T-helper 1 cell treated with Interleukin-12 subunit alpha and Interleukin-12 subunit beta and Interleukin-4 antibody, amounts not matched to agents 30 μg/mL and 1 μg/mL, for 36 hours (primary cell): ENCODE measurements at regions not wholly inside any gene's neighbourhood (a gene's known extent, or its start where the extent isn't known, plus 50 kb on each side); places are given as distances from the start of the nearest gene placed in this dataset.

Source experiments
- H3K27ac Mint-ChIP-seq: one replicate; pipeline ENCODE4 v1.8.0; 2021; ENCODE audit warnings: mild to moderate bottlenecking, mixed read lengths
- H3K27me3 Mint-ChIP-seq: one replicate; pipeline ENCODE4 v1.8.0; 2021; ENCODE audit warnings: low read depth, mixed read lengths
- H3K36me3 Mint-ChIP-seq: one replicate; pipeline ENCODE4 v1.8.0; 2021; ENCODE audit warnings: low read depth, mixed read lengths
- H3K4me1 Mint-ChIP-seq: one replicate; pipeline ENCODE4 v1.8.0; 2021; ENCODE audit warnings: low read depth, mixed read lengths
- H3K4me3 Mint-ChIP-seq: one replicate; pipeline ENCODE4 v1.8.0; 2021; ENCODE audit warnings: mild to moderate bottlenecking, moderate library complexity, mixed read lengths
- H3K9me3 Mint-ChIP-seq: one replicate; pipeline ENCODE4 v1.8.0; 2021; ENCODE audit warnings: mixed read lengths

DNA sequence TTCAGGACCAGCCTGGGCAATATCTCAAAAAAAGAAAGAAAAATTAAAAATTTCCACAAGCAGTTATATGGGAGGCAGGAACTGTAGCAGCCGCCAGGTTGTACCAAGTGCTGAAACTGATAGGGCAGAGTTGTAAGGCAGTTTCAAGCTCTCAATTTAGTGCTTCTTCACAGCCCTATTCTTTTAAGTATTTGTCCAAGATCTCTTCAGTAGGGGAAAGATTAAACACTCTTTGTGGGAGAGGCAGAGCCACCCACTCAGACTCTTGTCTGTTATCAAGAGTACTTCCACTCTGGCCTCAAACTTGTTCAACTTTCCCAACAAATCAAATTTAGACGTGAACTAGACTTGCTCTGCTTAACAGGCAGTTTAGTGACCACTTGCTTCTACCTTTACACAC lies 228.7 kb downstream of the REEP3 start:
- Mint-ChIP-seq H3K27ac (no peak overlapping the region), H3K9me3 (no peaks in the 10 kb centered on the region), H3K4me1 (no peaks in the 10 kb centered on the region), H3K27me3 (peaks cover under 1% of the 10 kb centered on the region), H3K36me3 (no peaks in the 10 kb centered on the region), H3K4me3 (no peak overlapping the region)

DNA sequence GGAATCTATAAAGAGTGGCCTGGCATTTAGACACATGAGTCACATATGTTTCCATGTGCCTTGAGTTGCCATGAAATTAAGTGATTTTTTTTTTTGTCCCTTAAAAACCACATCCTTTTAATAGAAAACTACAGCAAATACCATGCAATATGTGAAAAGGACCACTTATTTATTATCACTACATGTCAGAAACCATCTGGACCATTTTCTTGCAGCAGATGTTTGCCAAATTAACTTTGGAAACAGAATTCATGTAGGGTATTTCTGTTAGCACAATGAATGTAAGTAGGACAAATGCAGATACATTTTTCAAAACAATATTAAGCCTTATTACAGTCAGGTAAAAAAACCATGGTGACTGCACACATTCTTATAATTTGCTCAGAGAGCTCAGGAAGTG lies 230.6 kb downstream of the REEP3 start:
- no peaks in the 10 kb centered on the region for H3K4me1 Mint-ChIP-seq
- H3K27ac Mint-ChIP-seq = no peak overlapping the region
- H3K27me3 Mint-ChIP-seq = peaks cover 8% of the 10 kb centered on the region
- no peak overlapping the region for H3K4me3 Mint-ChIP-seq
- H3K36me3 Mint-ChIP-seq = no peaks in the 10 kb centered on the region
- H3K9me3 Mint-ChIP-seq = no peaks in the 10 kb centered on the region

DNA sequence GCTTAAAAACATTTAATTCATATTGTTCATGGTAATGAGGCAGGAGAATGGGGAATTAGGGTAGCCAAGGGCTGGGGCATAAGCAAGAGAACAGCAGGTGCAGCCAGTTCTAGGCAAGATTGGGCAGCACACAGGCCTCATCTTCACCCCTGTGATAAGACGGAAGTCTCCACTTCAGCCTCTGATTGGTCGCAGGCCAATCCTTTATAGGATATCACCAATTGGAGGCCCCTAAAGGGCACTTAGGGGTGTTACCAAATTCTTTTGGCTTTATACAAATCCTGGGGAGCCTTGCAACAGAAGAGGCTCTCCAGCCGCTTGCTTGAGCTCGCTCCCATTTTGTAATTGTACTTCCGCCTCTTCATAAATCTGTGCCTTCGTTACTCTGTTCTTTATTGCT lies 231.1 kb downstream of the REEP3 start:
- Mint-ChIP-seq H3K27ac (no peak overlapping the region), H3K4me3 (no peak overlapping the region), H3K4me1 (no peaks in the 10 kb centered on the region), H3K9me3 (no peaks in the 10 kb centered on the region), H3K27me3 (peaks cover 8% of the 10 kb centered on the region), H3K36me3 (no peaks in the 10 kb centered on the region)

DNA sequence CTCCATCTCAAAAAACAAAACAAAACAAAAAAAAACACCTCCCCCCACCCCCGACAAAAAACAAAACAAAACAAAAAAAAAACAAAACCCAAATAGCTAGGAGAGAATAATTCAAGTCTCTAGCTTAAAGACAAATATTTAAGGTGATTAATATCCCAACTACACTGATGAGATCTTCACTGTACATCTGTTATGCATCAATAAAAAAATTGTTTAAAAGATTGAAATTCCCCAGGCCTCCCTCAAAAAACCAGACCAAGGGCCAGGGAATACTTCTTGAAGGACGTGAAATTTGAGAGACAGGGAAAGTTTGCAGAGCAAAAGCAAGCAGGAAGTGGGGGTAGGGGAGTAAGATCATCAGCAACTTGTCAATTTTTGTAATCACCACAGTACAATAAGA lies 232.6 kb downstream of the REEP3 start:
- H3K27me3 Mint-ChIP-seq = peaks cover 18% of the 10 kb centered on the region
- H3K4me3 Mint-ChIP-seq = no peak overlapping the region
- H3K36me3 Mint-ChIP-seq = no peaks in the 10 kb centered on the region
- H3K27ac Mint-ChIP-seq = no peak overlapping the region
- H3K9me3 Mint-ChIP-seq = no peaks in the 10 kb centered on the region
- H3K4me1 Mint-ChIP-seq = no peaks in the 10 kb centered on the region

DNA sequence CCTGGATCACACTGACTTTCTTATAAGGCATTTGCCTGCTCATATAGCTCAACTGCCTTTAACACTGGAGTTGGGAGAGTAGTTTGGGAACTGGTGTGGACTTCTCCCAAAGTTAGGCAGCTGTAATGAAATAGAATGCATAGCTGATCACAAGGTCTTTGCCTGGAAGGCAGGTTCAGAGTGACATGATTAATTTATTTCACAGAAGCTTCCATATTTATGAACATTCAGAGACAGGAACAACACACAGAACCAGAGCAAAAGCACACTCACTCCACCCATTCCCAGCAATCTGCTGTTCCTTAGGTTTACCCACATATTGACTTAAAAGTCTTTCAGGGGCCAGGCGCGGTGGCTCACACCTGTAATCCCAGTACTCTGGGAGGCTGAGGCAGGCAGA lies 234.2 kb downstream of the REEP3 start:
- Mint-ChIP-seq H3K4me1 (no peaks in the 10 kb centered on the region), H3K27ac (no peak overlapping the region)

DNA sequence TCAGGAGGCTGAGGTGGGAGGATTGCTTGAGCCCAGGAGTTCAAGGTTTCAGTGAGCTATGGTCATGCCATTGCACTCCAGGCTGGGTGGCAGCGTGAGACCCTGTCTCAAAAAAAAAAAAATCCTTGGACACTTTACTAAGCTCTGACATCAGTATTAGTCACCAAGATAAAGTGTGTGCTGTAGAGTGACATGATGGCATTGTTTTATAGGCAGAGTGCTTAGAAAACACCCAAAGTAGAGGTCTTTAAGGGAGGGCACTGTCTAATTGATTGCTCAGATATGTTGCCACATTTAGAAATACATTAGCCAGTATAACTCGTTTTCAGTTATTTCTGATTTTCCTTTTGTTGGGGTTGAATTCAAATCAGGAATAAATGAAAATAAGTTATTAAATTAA lies 235.9 kb downstream of the REEP3 start:
- Mint-ChIP-seq H3K36me3 (no peaks in the 10 kb centered on the region), H3K4me3 (no peak overlapping the region), H3K9me3 (no peaks in the 10 kb centered on the region), H3K27me3 (peaks cover 39% of the 10 kb centered on the region), H3K27ac (no peak overlapping the region), H3K4me1 (no peaks in the 10 kb centered on the region)

More for the DNA sequence above, 234.2 kb downstream of the REEP3 start:
- Mint-ChIP-seq H3K27me3 (peaks cover 32% of the 10 kb centered on the region), H3K4me3 (no peak overlapping the region), H3K36me3 (no peaks in the 10 kb centered on the region), H3K9me3 (no peaks in the 10 kb centered on the region)

DNA sequence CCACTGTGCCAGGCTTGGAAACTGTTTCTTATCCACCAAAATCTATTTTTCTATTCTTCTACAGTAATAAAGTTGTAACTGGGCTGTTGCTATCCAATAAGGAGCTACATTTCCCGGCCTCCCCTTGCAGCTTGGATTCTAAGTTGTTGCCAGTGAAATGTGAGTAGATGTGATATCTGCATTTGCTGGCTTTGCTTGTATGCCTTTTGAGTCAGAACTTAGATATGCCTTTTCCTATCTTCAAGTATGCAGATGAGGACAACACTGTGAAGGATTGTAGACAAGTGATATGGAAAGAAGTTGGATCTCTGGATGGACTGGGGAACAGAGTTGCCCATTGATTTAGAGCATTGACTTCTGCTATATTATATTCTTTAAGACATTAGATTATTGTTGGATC lies 236.9 kb downstream of the REEP3 start:
- Mint-ChIP-seq H3K27me3 (peaks cover 39% of the 10 kb centered on the region), H3K4me1 (no peaks in the 10 kb centered on the region), H3K36me3 (no peaks in the 10 kb centered on the region), H3K4me3 (no peak overlapping the region), H3K27ac (no peak overlapping the region), H3K9me3 (no peaks in the 10 kb centered on the region)

DNA sequence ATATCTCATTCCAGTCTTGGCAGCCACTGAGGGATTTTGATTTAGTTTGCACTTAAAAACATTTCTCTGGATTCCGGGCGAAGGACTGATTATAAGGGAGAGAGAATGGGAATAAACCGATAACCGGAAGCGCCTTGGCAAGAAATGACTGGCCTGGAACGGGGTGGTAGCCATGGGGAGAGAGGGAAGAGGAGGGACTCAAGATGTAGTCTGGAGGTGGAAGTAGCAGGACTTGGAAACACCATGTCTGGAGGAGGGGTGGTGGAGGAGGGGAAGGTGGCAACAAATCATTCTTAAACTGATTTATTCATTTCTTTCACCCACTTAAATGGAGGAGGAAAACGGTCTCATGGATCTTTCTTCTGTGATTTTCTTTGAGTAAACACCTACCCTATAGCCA lies 238.1 kb downstream of the REEP3 start:
- no peak overlapping the region for H3K27ac Mint-ChIP-seq
- no peaks in the 10 kb centered on the region for H3K4me1 Mint-ChIP-seq
- peaks cover 39% of the 10 kb centered on the region for H3K27me3 Mint-ChIP-seq
- no peak overlapping the region for H3K4me3 Mint-ChIP-seq
- H3K36me3 Mint-ChIP-seq = no peaks in the 10 kb centered on the region
- no peaks in the 10 kb centered on the region for H3K9me3 Mint-ChIP-seq

DNA sequence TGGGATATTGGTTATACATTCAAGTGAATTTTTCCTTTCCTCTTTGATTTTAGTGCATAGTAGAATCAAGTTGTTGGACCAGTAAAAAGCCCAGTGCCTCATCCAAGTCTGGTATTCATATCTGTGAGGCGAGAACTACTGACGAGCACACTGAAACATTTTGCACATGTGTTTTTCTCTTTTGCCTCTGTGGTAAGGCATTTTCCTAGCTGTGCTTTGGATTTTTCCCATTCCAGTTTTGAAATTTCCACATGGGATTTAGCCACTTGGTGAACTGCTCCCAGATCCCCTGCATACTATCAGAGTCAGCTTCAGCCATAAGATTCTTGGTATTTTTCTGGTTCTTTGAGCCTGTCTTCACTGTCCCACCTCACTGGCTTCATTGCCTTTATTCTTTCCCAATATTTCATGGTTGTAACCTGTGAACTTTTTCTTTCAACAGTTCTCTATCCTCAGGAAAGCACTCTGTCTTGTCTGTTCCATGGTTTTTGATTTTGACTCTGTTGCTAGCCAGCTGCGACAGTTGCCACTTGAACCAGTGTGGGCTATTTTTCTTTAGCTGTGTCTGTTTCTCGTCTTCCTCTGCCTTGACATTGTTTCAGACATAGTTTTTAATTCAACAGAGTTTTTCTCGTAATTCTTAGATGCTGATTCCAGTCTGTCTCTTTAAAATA lies 239.0 kb downstream of the REEP3 start:
- no peaks in the 10 kb centered on the region for H3K36me3 Mint-ChIP-seq
- no peak overlapping the region for H3K4me3 Mint-ChIP-seq
- peaks cover 36% of the 10 kb centered on the region for H3K27me3 Mint-ChIP-seq
- no peak overlapping the region for H3K27ac Mint-ChIP-seq
- H3K4me1 Mint-ChIP-seq = no peaks in the 10 kb centered on the region
- H3K9me3 Mint-ChIP-seq = no peaks in the 10 kb centered on the region

DNA sequence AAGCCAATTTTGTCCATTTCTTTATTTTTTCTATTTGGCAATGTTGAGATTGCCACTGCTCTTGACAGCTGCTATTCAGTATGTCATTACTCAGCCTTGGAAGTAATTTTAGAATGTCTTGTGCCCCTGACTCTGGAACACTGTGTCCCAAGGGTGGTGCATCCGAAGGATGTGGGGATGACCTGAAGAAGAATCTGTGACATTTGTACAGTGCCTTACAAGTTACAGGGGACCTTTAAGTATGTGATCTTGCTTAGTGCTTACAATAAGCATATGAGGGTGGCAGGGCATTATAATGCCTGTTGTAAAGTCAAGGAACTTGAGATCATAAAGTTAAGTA lies 239.5 kb downstream of the REEP3 start:
- Mint-ChIP-seq H3K27ac (no peak overlapping the region), H3K4me3 (no peak overlapping the region), H3K4me1 (no peaks in the 10 kb centered on the region), H3K27me3 (peaks cover 31% of the 10 kb centered on the region), H3K9me3 (no peaks in the 10 kb centered on the region), H3K36me3 (no peaks in the 10 kb centered on the region)

DNA sequence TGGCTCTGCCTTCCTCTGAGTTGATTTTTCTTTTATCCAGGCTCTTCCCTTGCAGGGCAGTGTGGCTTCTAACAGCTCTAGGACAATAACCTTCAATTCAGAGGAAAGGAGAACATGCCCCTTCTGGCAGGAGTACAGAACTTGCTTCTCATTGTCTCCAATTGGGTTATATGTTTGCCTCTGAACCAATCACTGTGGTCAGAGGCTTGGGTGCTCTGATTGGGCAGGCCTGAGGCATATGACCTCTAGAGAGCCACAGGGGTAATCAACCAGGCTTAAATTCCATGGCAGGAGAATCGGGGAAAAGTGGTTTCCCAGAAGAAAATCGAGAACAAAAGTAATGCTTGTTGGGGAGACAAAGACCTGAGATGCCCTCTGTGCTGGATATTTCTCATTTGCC lies 240.0 kb downstream of the REEP3 start:
- no peaks in the 10 kb centered on the region for H3K4me1 Mint-ChIP-seq
- H3K36me3 Mint-ChIP-seq = no peaks in the 10 kb centered on the region
- H3K9me3 Mint-ChIP-seq = no peaks in the 10 kb centered on the region
- peaks cover 33% of the 10 kb centered on the region for H3K27me3 Mint-ChIP-seq
- no peak overlapping the region for H3K27ac Mint-ChIP-seq
- no peak overlapping the region for H3K4me3 Mint-ChIP-seq

DNA sequence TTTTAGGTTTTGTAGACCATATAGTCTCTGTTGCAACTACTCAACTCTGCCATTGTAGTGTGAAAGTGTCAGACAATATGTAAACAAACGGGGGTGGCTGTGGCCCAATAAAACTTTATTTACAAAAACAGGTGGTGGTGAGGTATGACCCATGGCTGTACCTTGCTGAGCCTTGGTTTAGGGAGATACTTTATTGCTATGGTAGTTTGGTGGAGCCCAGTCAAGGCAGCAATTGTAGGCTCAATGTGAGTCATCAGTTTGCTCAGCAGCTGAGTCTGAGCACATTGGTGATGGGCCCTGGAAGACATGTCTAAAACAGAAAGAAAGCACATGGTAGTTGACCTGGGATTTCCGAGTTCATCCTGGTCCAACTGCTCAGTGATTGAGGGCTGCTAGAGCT lies 242.5 kb downstream of the REEP3 start:
- Mint-ChIP-seq H3K27me3 (peaks cover 29% of the 10 kb centered on the region), H3K4me3 (no peak overlapping the region), H3K36me3 (no peaks in the 10 kb centered on the region), H3K27ac (no peak overlapping the region), H3K9me3 (no peaks in the 10 kb centered on the region), H3K4me1 (no peaks in the 10 kb centered on the region)

DNA sequence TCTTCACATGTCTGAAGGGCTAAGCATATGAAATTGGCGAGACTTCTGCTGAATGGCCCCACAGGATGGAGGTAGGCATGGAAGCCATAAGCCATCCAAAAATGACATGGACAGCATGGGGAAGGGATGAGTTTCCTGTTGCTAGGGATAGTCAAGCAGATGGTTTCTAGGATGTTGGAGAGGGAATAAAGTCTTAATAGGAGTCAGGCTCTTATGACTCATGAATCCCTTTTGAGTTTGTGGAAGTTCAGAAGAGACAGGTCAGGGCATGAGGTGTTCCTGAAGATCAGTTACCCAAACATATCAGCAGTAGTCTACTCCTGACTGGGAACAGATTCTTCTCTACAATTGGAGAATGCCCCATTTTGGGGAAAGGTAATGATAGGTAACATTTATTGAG lies 243.9 kb downstream of the REEP3 start:
- no peak overlapping the region for H3K4me3 Mint-ChIP-seq
- no peaks in the 10 kb centered on the region for H3K36me3 Mint-ChIP-seq
- H3K9me3 Mint-ChIP-seq = no peaks in the 10 kb centered on the region
- H3K27me3 Mint-ChIP-seq = peaks cover 23% of the 10 kb centered on the region
- H3K4me1 Mint-ChIP-seq = no peaks in the 10 kb centered on the region
- no peak overlapping the region for H3K27ac Mint-ChIP-seq

DNA sequence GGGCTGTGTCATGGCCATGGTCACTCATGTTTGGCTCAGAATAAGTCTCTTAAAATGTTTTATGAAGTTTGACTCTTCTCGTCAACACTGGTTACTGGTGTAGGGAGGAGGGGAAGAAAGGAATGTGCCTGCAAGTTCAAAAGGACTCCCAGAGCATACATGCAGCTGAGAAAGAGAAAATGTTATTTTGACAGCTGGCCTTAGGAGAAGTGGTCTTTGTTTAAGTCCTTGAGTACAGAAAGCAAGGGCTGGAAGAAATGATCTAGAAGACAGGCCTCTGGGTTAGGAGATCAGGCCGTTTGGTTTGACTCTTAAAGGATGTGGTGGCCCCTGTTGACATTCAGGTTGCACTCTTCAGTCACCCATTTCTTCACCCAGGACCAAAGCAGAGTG lies 245.5 kb downstream of the REEP3 start:
- Mint-ChIP-seq H3K27ac (no peak overlapping the region), H3K4me3 (no peak overlapping the region), H3K36me3 (no peaks in the 10 kb centered on the region), H3K27me3 (peaks cover 16% of the 10 kb centered on the region), H3K4me1 (no peaks in the 10 kb centered on the region), H3K9me3 (no peaks in the 10 kb centered on the region)

DNA sequence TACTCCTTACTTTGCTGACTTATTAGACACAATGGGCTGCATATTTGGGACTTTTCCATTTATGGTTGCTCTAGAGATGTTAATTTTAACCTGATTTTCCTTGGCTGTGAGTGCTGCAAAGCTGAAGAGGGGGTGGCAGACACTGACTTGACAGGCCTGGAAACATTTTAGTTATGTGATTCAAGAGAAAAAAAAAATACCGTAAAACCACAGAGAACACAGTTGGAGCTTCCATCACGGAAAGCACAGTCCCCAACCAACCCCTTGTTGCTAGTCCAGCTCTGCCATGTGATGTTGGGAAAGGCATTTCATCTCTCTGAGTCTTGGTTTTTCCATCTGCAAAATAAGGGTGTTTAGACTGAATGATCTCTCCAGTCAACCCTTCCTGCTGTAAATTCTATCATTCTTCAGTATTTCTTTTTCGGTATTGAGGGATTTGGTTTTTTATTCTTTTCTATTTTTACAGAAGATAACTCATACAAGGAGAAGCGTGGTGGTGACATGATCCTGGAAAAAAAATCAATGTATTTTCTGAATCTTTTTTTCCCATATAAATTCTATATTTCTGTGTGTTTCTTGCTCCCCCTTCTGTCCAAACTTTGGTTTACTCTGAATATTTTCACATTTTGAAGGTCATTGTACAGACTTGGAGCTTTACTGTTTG lies 246.1 kb downstream of the REEP3 start:
- H3K4me1 Mint-ChIP-seq = no peaks in the 10 kb centered on the region
- H3K27me3 Mint-ChIP-seq = peaks cover 13% of the 10 kb centered on the region
- H3K36me3 Mint-ChIP-seq = no peaks in the 10 kb centered on the region
- H3K4me3 Mint-ChIP-seq = no peak overlapping the region
- no peaks in the 10 kb centered on the region for H3K9me3 Mint-ChIP-seq
- no peak overlapping the region for H3K27ac Mint-ChIP-seq

DNA sequence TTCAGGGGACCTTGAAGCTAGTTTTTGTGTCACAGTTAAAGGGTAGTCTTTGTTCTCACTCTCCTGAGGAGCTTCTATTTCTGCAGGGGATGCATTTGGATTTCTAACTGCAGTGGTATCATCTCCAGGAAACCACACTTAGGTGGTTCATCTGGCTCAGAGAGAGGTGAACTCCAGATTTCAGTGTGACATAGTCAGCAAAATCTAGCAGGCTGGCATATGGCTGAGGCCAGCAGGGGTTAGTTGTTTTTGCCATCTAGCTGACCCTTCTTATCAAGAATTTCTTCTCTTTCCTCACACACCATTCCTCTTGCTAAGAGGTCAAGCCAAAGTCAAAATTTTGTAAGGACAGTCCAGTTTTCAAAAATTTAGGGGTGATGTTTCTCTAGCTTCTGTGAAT lies 248.2 kb downstream of the REEP3 start:
- H3K4me1 Mint-ChIP-seq = no peaks in the 10 kb centered on the region
- H3K27ac Mint-ChIP-seq = no peak overlapping the region
- peaks cover 27% of the 10 kb centered on the region for H3K27me3 Mint-ChIP-seq
- H3K36me3 Mint-ChIP-seq = no peaks in the 10 kb centered on the region
- H3K9me3 Mint-ChIP-seq = no peaks in the 10 kb centered on the region
- no peak overlapping the region for H3K4me3 Mint-ChIP-seq
